GM12878 (cell line): ENCODE measurements at regions not wholly inside any gene's neighbourhood (a gene's known extent, or its start where the extent isn't known, plus 50 kb on each side); places are given as distances from the start of the nearest gene placed in this dataset.

Source experiments
- ATAC-seq: fragments of 200-7000 bp; cut with Tn5 transposase; 3 replicates; pipeline ENCODE4 v1.9.1; 2020; ENCODE audit warnings: mild to moderate bottlenecking, moderate library complexity
- BruUV-seq: library from RNA; stranded (reverse); fragments of 400-500 nt; replicated peaks from 2 replicates; lab custom pipeline; 2021; lab: Mats Ljungman, UMichigan
- CTCF ChIA-PET: fragments of 300-600 bp; sonication (Branson Sonifier 250); formaldehyde crosslinking; extraction: SDS; loops from one replicate; lab custom pipeline; 2021; ENCODE audit warnings: inconsistent platforms; lab: Yijun Ruan, JAX
- POLR2A ChIA-PET: fragments of 350-600 bp; formaldehyde crosslinking; extraction: SDS; loops from one replicate; lab custom pipeline; 2021; ENCODE audit warnings: inconsistent platforms; lab: Charles Lee
- RAD21 ChIA-PET: fragments of 300-600 bp; sonication (Branson Sonifier 250); formaldehyde crosslinking; loops from one replicate; lab custom pipeline; 2023; ENCODE audit warnings: antibody characterized with exemption; ENCODE audit not compliant: unreplicated experiment; lab: Charles Lee
- SMC1A ChIA-PET: fragments of 300-600 bp; sonication (Branson Sonifier 250); formaldehyde crosslinking; loops from one replicate; lab custom pipeline; 2023; ENCODE audit not compliant: unreplicated experiment, uncharacterized antibody; lab: Charles Lee
- DNase-seq: peaks from one replicate; pipeline ENCODE4 v3.0.0-alpha.2; 2011; ENCODE audit warnings: low read depth, low spot score
- FAIRE-seq: peaks from 3 replicates; lab custom pipeline; 2011; peaks lifted over from hg19 to GRCh38; lab: Jason Lieb, UNC
- H2AFZ ChIP-seq: 2 replicates; pipeline ENCODE4 v1.6.0; 2011; ENCODE audit warnings: low read depth, low read length, control low read depth; ENCODE audit not compliant: control insufficient read depth
- H3K27ac ChIP-seq: 2 replicates; pipeline ENCODE4 v1.5.1; 2011; ENCODE audit warnings: control low read depth; ENCODE audit not compliant: control insufficient read depth, insufficient read depth
- H3K27me3 ChIP-seq, 2 experiments: replicated peaks in 1 of 2; 2 replicates each; pipeline versions ENCODE4 v1.6.0 to v1.6.1; 2011; ENCODE audit warnings: low read length in 1 of 2; ENCODE audit not compliant: control insufficient read depth in 2 of 2, insufficient read depth in 2 of 2
- H3K36me3 ChIP-seq, 2 experiments: 2 replicates each; pipeline ENCODE4 v1.5.1; 2011; ENCODE audit warnings: low read length in 1 of 2; ENCODE audit not compliant: control insufficient read depth in 2 of 2, insufficient read depth in 2 of 2
- H3K4me1 ChIP-seq: 2 replicates; pipeline ENCODE4 v1.6.1; 2011; ENCODE audit warnings: mild to moderate bottlenecking, low read length, moderate library complexity, mixed read lengths; ENCODE audit not compliant: control insufficient read depth, insufficient read depth
- H3K4me2 ChIP-seq: 2 replicates; pipeline ENCODE4 v1.6.0; 2011; ENCODE audit warnings: control low read depth; ENCODE audit not compliant: control insufficient read depth, insufficient read depth
- H3K4me3 ChIP-seq: fragments of 200-600 bp; sonication (generic); 2 replicates; pipeline ENCODE4 v1.5.1; 2016
- H3K79me2 ChIP-seq: 2 replicates; pipeline ENCODE4 v1.6.0; 2011; ENCODE audit warnings: low read length; ENCODE audit not compliant: control insufficient read depth, insufficient read depth
- H3K9ac ChIP-seq: 2 replicates; pipeline ENCODE4 v1.8.0; 2011; ENCODE audit warnings: low read length, control low read depth, mixed read lengths; ENCODE audit not compliant: control insufficient read depth, insufficient read depth
- H3K9me3 ChIP-seq: replicated peaks from 3 replicates; pipeline ENCODE4 v1.5.1; 2011; ENCODE audit warnings: mild to moderate bottlenecking, low read length; ENCODE audit not compliant: control insufficient read depth, insufficient read depth
- H4K20me1 ChIP-seq: 2 replicates; pipeline ENCODE4 v1.6.0; 2011; ENCODE audit not compliant: control insufficient read depth, insufficient read depth
- CBFB ChIP-seq: IDR thresholded peaks from 2 replicates; pipeline ENCODE4 v1.6.1; 2016; ENCODE audit warnings: antibody characterized with exemption, low read depth
- ESRRA ChIP-seq: IDR thresholded peaks from 2 replicates; pipeline ENCODE4 v1.6.1; 2012; ENCODE audit warnings: mild to moderate bottlenecking, low read length, improper control_type of control experiment
- JUNB ChIP-seq: IDR thresholded peaks from 2 replicates; pipeline ENCODE4 v1.6.1; 2016; ENCODE audit warnings: antibody characterized with exemption, mild to moderate bottlenecking
- MTA2 ChIP-seq: fragments of 450-650 bp; IDR thresholded peaks from 2 replicates; pipeline ENCODE4 v1.6.1; 2016; ENCODE audit warnings: low read depth, mild to moderate bottlenecking, moderate library complexity
- POLR2AphosphoS5 ChIP-seq: IDR thresholded peaks from 2 replicates; pipeline ENCODE4 v1.6.1; 2011; ENCODE audit warnings: mild to moderate bottlenecking, low read length, inconsistent platforms
- RAD51 ChIP-seq: fragments of 450-650 bp; IDR thresholded peaks from 2 replicates; pipeline ENCODE4 v1.6.1; 2016; ENCODE audit warnings: moderate library complexity, mild to moderate bottlenecking, inconsistent platforms
- RBBP5 ChIP-seq: fragments of 200-600 bp; sonication (generic); conservative IDR thresholded peaks from 2 replicates; pipeline ENCODE4 v1.6.1; 2016
- RELB ChIP-seq: fragments of 450-650 bp; IDR thresholded peaks from 2 replicates; pipeline ENCODE4 v1.6.1; 2017; ENCODE audit warnings: low read depth, mild to moderate bottlenecking, moderate library complexity
- SPI1 ChIP-seq: IDR thresholded peaks from 2 replicates; pipeline ENCODE4 v1.6.1; 2011; ENCODE audit warnings: low read depth, mild to moderate bottlenecking, low read length, moderate library complexity, borderline replicate concordance; ENCODE audit not compliant: insufficient read depth
- ZNF24 ChIP-seq: fragments of 450-650 bp; IDR thresholded peaks from 2 replicates; pipeline ENCODE4 v1.6.1; 2017; ENCODE audit warnings: antibody characterized with exemption, mild to moderate bottlenecking
- WGBS: methylation state at CpG from one replicate; pipeline ENCODE4 v1.1.6; 2016; ENCODE audit warnings: low lambda C conversion rate; ENCODE audit not compliant: insufficient replicate concordance, insufficient coverage; ENCODE audit errors: missing lambda C conversion rate; 5-methylcytosine and 5-hydroxymethylcytosine counted together
- in situ Hi-C: fragments of 300-500 bp; cut with MboI; formaldehyde crosslinking; loops from 9 replicates; pipeline ENCODE4 v1.14.3; 2018; ENCODE audit warnings: mixed read lengths
- intact Hi-C: fragments of 100-400 bp; cut with micrococcal nuclease; formaldehyde crosslinking; loops from one replicate; pipeline ENCODE4 v1.14.2; 2022; ENCODE audit not compliant: unreplicated experiment

GRCh38 chr13:33963134-33963533 is 145.2 kb downstream of the RFC3 start:
- RAD21 ChIA-PET, result no interaction called here

GRCh38 chr13:33963895-33964294 is 145.9 kb downstream of the RFC3 start:
- Histone ChIP-seq H3K4me3 (no peak overlapping the region), H3K27ac (no peak overlapping the region), H4K20me1 (no peaks in the 10 kb centered on the region), H2AFZ (no peak overlapping the region), H3K9me3 (no peaks in the 10 kb centered on the region), H3K27me3 (no peaks in the 10 kb centered on the region), H3K36me3 (no peaks in the 10 kb centered on the region), H3K4me1 (no peaks in the 10 kb centered on the region), H3K9ac (no peak overlapping the region), H3K4me2 (no peak overlapping the region), H3K79me2 (no peaks in the 10 kb centered on the region)
- no peak for DNase-seq
- WGBS, result 70% methylated on average over 4 of the region's 4 CpGs
- ChIA-PET RAD21 (no interaction called here), CTCF (no interaction called here), SMC1A (no interaction called here), POLR2A (no interaction called here)
- no TSS peak for BruUV-seq
- FAIRE-seq, result no peak
- TF ChIP-seq ESRRA, result no peak
- TF ChIP-seq POLR2AphosphoS5, result no peak
- no peak for TF ChIP-seq JUNB
- TF ChIP-seq RAD51, result no peak
- TF ChIP-seq SPI1, result no peak
- TF ChIP-seq ZNF24, result no peak
- TF ChIP-seq CBFB, result no peak
- no peak for TF ChIP-seq RBBP5
- intact Hi-C loops (no loop called here), in situ Hi-C loops (no loop called here)
- ATAC-seq, result no peak

More at GRCh38 chr13:33963134-33963533, 145.2 kb downstream of the RFC3 start:
- ChIA-PET SMC1A (no interaction called here), POLR2A (no interaction called here), CTCF (no interaction called here)
- no peaks in the 10 kb centered on the region for H3K36me3 ChIP-seq
- no peak for FAIRE-seq
- H3K4me2 ChIP-seq, result no peak overlapping the region
- intact Hi-C loops (no loop called here), in situ Hi-C loops (no loop called here)
- no TSS peak for BruUV-seq
- H3K9me3 ChIP-seq, result no peaks in the 10 kb centered on the region
- DNase-seq, result no peak
- 63% methylated on average over 3 of the region's 3 CpGs for WGBS
- no peak overlapping the region for H3K9ac ChIP-seq
- no peak overlapping the region for H3K4me3 ChIP-seq
- H3K27ac ChIP-seq, result no peak overlapping the region
- TF ChIP-seq RELB (no peak), MTA2 (no peak)
- H3K4me1 ChIP-seq, result no peaks in the 10 kb centered on the region
- H3K27me3 ChIP-seq, result no peaks in the 10 kb centered on the region
- no peaks in the 10 kb centered on the region for H4K20me1 ChIP-seq
- no peaks in the 10 kb centered on the region for H3K79me2 ChIP-seq
- no peak for ATAC-seq
- no peak overlapping the region for H2AFZ ChIP-seq
